ENCODE measurements at regions not wholly inside any gene's neighbourhood (a gene's known extent, or its start where the extent isn't known, plus 50 kb on each side); places are given as distances from the start of the nearest gene placed in this dataset.

DNA sequence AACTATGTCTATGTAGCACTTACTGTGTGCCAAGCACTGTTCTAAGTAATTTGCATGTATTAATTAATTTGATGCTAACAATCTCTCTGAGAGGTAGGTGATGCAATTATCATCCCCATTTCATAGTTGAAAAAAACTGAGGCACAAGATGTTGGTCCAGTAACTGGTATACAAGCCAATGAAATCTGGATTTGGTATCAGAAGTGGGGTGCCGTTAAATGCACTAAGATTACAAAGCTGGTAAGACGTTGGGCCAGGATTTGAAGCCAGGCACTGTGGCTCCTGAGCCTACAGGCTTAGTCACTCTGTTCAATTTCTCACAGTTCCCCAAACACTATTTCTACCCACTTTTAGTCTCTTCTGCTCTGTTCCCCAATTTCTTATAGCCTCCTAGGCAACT, 70.4 kb upstream of the CACNA1A start:
- Histone ChIP-seq H3K9me3 (ENCODE audit: control extremely low read depth in 1 of 5, control insufficient read depth in 4 of 5, insufficient read depth in 2 of 5, low read depth in 1 of 5, low read length in 4 of 5) (peaks cover 0 to 24% (median 10%) of the 10 kb centered on the region in 5 experiments), H3K27me3 (replicated peaks in 2 of 5; ENCODE audit: control insufficient read depth in 4 of 5, insufficient read depth in 5 of 5, low read length in 4 of 5) (peaks cover 0 to 17% (median 0%) of the 10 kb centered on the region in 5 experiments), H3K36me3 (ENCODE audit: control insufficient read depth in 4 of 4, insufficient read depth in 4 of 4, low read length in 3 of 4) (no peaks in the 10 kb centered on the region), H3K4me1 (ENCODE audit: control extremely low read depth in 1 of 4, control insufficient read depth in 4 of 4, insufficient read depth in 4 of 4, low read length in 3 of 4) (no peaks in the 10 kb centered on the region), H3K4me3 (ENCODE audit: control insufficient read depth in 1 of 7, extremely low read depth in 1 of 7, insufficient read depth in 4 of 7, low read depth in 2 of 7, low read length in 6 of 7) (no peak overlapping the region), H3K27ac (ENCODE audit: insufficient read depth in 1 of 2, low read depth in 1 of 2, low read length in 2 of 2, poor library complexity in 1 of 2, severe bottlenecking in 2 of 2) (no peak overlapping the region)
- ChIA-PET CTCF (interaction anchor here (1.1 kb wide), 1 partner anchor 20 kb away, joined by 4 read pairs; no protein-coding TSS in a partner anchor), POLR2A (no interaction called here)
- WGBS (ENCODE audit: insufficient coverage): 100% methylated on average over 2 of the region's 2 CpGs
- no peak for DNase-seq

DNA sequence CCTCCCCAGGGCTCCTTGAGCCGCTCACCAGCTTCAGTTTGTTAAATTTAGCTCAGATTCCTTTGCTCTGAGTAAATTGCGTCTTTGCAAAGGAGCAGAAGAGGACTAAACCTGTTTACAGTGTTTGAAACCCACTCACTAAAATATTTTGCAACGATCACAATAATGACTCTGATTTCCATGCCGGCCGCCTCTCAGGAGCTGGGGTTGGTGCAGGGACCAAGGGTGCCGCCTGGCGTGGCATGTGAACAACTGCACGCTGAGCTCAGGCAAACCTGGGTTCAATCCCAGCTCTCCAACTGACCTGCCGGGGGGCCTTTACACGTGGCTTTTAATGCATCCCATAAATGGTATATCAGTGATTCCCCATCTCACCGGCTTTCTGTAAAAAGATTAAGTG, 68.7 kb upstream of the CACNA1A start:
- CTCF ChIA-PET: interaction anchor here (0.9 to 1.2 kb wide), 2 partner anchors 15 to 342 kb away, joined by 3 to 4 read pairs; no protein-coding TSS in a partner anchor
- Histone ChIP-seq H3K9me3 (ENCODE audit: control extremely low read depth in 1 of 5, control insufficient read depth in 4 of 5, insufficient read depth in 2 of 5, low read depth in 1 of 5, low read length in 4 of 5) (peaks cover 0 to 24% (median 10%) of the 10 kb centered on the region in 5 experiments), H3K36me3 (ENCODE audit: control insufficient read depth in 4 of 4, insufficient read depth in 4 of 4, low read length in 3 of 4) (no peaks in the 10 kb centered on the region), H3K4me3 (ENCODE audit: control insufficient read depth in 1 of 7, extremely low read depth in 1 of 7, insufficient read depth in 4 of 7, low read depth in 2 of 7, low read length in 6 of 7) (no peak overlapping the region), H3K27ac (ENCODE audit: insufficient read depth in 1 of 2, low read depth in 1 of 2, low read length in 2 of 2, poor library complexity in 1 of 2, severe bottlenecking in 2 of 2) (no peak overlapping the region), H3K27me3 (replicated peaks in 2 of 5; ENCODE audit: control insufficient read depth in 4 of 5, insufficient read depth in 5 of 5, low read length in 4 of 5) (peaks cover 0 to 17% (median 0%) of the 10 kb centered on the region in 5 experiments), H3K4me1 (ENCODE audit: control extremely low read depth in 1 of 4, control insufficient read depth in 4 of 4, insufficient read depth in 4 of 4, low read length in 3 of 4) (no peaks in the 10 kb centered on the region)
- POLR2A ChIA-PET: no interaction called here
- 55% methylated on average over 10 of the region's 11 CpGs for WGBS (ENCODE audit: insufficient coverage)
- DNase-seq: peak in 2 of 3 donors; percentile 9

DNA sequence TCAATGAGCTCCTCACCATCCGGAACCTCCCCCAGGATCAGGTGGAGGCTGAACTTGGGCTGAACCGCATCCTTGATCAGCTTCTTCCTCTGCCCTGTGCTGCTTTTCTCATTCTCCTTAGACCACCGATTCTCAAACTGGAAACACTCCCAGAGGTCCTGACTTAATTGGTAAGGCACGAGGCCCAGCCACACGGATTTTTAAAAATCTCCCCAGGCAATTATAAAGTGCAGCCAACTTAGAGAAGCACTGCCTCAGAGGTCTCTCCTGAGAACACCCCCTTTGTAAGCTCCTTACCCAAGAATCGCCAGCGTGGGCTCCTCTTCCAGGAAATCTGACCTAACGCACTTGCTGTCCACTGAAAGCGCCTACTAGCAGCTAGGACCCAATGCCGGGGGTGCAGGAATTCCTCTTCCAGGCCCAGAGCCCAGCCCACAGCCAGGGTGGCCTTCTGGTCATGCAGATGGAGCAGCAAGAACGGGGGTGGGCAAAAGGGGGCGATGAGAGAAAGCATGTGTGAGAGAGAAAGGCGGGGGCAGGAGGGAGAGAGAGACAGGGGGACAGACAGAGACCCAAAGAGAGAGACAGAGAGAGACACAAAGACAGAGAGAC, 66.9 kb upstream of the CACNA1A start:
- Histone ChIP-seq H3K27ac (ENCODE audit: insufficient read depth in 1 of 2, low read depth in 1 of 2, low read length in 2 of 2, poor library complexity in 1 of 2, severe bottlenecking in 2 of 2) (no peak overlapping the region), H3K36me3 (ENCODE audit: control insufficient read depth in 4 of 4, insufficient read depth in 4 of 4, low read length in 3 of 4) (no peaks in the 10 kb centered on the region), H3K9me3 (ENCODE audit: control extremely low read depth in 1 of 5, control insufficient read depth in 4 of 5, insufficient read depth in 2 of 5, low read depth in 1 of 5, low read length in 4 of 5) (peaks cover 0 to 15% (median 8%) of the 10 kb centered on the region in 5 experiments), H3K4me3 (ENCODE audit: control insufficient read depth in 1 of 7, extremely low read depth in 1 of 7, insufficient read depth in 4 of 7, low read depth in 2 of 7, low read length in 6 of 7) (no peak overlapping the region), H3K4me1 (ENCODE audit: control extremely low read depth in 1 of 4, control insufficient read depth in 4 of 4, insufficient read depth in 4 of 4, low read length in 3 of 4) (no peaks in the 10 kb centered on the region), H3K27me3 (replicated peaks in 2 of 5; ENCODE audit: control insufficient read depth in 4 of 5, insufficient read depth in 5 of 5, low read length in 4 of 5) (peaks cover 0 to 12% (median 0%) of the 10 kb centered on the region in 5 experiments)
- ChIA-PET CTCF (no interaction called here), POLR2A (no interaction called here)
- no peak for DNase-seq
- WGBS (ENCODE audit: insufficient coverage): 52% methylated on average over 12 of the region's 13 CpGs

DNA sequence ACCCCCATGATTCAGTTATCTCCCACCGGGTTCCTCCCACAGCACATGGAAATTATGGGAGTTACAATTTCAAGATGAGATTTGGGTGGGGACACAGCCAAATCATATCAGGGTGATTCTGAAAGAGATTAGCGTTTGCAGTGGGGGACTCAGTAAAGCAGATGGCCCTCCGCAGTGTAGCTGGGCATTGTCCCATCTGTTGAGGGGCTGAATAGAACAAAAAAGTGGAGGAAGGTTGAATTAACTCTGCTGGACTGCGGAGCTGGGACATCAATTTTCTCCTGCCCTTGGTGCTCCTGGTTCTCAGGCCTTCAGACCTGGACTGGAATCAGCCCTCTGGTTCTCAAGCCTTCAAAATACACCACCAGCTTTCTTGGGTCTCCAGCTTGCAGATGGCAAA, 55.2 kb upstream of the CACNA1A start:
- Histone ChIP-seq H3K27me3 (replicated peaks in 2 of 5; ENCODE audit: control insufficient read depth in 4 of 5, insufficient read depth in 5 of 5, low read length in 4 of 5) (peaks cover 0 to 20% (median 5%) of the 10 kb centered on the region in 5 experiments), H3K9me3 (ENCODE audit: control extremely low read depth in 1 of 5, control insufficient read depth in 4 of 5, insufficient read depth in 2 of 5, low read depth in 1 of 5, low read length in 4 of 5) (peaks cover 0 to 5% (median 0%) of the 10 kb centered on the region in 5 experiments), H3K27ac (ENCODE audit: insufficient read depth in 1 of 2, low read depth in 1 of 2, low read length in 2 of 2, poor library complexity in 1 of 2, severe bottlenecking in 2 of 2) (no peak overlapping the region), H3K4me1 (ENCODE audit: control extremely low read depth in 1 of 4, control insufficient read depth in 4 of 4, insufficient read depth in 4 of 4, low read length in 3 of 4) (no peaks in the 10 kb centered on the region), H3K4me3 (ENCODE audit: control insufficient read depth in 1 of 7, extremely low read depth in 1 of 7, insufficient read depth in 4 of 7, low read depth in 2 of 7, low read length in 6 of 7) (no peak overlapping the region), H3K36me3 (ENCODE audit: control insufficient read depth in 4 of 4, insufficient read depth in 4 of 4, low read length in 3 of 4) (no peaks in the 10 kb centered on the region)
- ChIA-PET POLR2A (no interaction called here), CTCF (no interaction called here)
- WGBS (ENCODE audit: insufficient coverage): 98% methylated on average over 4 of the region's 4 CpGs
- DNase-seq: no peak

DNA sequence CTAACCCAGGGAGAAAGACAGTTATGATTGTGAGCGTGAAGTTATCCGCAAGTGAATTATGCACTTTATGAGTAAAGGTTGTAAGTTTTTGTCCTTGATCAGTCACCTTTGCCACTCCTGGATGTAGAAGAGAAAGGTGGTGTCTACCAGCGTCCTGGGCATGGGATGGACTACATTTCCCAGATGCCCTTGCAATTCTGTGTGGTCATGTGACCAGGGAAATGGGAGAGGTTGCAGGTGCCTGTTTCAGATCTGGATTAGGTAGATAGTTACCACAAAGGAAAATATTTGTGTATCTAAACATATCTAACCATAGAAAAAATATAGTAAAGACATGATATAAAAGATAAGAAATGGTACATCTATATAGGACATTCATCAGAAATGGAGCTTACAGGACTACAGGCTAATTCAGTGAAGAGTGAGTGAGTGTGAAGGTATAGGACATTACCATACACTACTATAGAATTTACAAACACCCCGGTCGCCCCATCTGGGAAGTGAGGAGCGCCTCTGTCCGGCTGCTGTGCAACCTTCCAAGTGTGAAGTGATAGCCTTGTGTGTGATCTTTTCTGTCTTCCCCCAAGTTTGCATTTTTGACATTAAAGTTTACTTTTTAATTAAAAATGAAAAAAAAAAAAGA, 51.6 kb upstream of the CACNA1A start:
- Histone ChIP-seq H3K27me3 (replicated peaks in 2 of 5; ENCODE audit: control insufficient read depth in 4 of 5, insufficient read depth in 5 of 5, low read length in 4 of 5) (peaks cover 0 to 37% (median 5%) of the 10 kb centered on the region in 5 experiments), H3K4me3 (ENCODE audit: control insufficient read depth in 1 of 7, extremely low read depth in 1 of 7, insufficient read depth in 4 of 7, low read depth in 2 of 7, low read length in 6 of 7) (no peak overlapping the region), H3K27ac (ENCODE audit: insufficient read depth in 1 of 2, low read depth in 1 of 2, low read length in 2 of 2, poor library complexity in 1 of 2, severe bottlenecking in 2 of 2) (no peak overlapping the region), H3K4me1 (ENCODE audit: control extremely low read depth in 1 of 4, control insufficient read depth in 4 of 4, insufficient read depth in 4 of 4, low read length in 3 of 4) (no peaks in the 10 kb centered on the region), H3K9me3 (ENCODE audit: control extremely low read depth in 1 of 5, control insufficient read depth in 4 of 5, insufficient read depth in 2 of 5, low read depth in 1 of 5, low read length in 4 of 5) (peaks cover 0 to 9% (median 0%) of the 10 kb centered on the region in 5 experiments), H3K36me3 (ENCODE audit: control insufficient read depth in 4 of 4, insufficient read depth in 4 of 4, low read length in 3 of 4) (no peaks in the 10 kb centered on the region)
- ChIA-PET POLR2A (no interaction called here), CTCF (no interaction called here)
- DNase-seq: peak in 1 of 3 donors; percentile 4
- WGBS (ENCODE audit: insufficient coverage): 80% methylated on average over 2 of the region's 7 CpGs

DNA sequence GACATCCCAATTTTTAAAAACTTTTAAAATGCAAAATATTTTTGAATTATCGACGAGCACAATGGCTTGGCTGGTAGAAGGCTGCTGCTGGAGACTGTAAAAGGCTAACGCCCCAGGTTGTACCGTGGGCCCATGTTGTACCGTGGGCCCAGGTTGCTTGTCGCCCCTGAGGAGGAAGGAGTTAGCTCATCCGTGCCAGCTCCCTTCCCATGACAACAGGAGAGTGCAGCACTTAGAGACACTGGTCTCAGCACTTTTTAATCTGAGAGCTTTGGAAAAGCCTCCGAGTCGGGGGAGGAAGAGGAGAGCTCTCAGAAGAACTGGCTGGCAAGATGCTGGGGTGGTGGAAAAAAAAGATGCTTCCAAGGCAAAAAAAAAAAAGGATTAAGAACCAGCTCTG, 50.3 kb upstream of the CACNA1A start:
- Histone ChIP-seq H3K27me3 (replicated peaks in 2 of 5; ENCODE audit: control insufficient read depth in 4 of 5, insufficient read depth in 5 of 5, low read length in 4 of 5) (peaks cover 0 to 37% (median 5%) of the 10 kb centered on the region in 5 experiments), H3K4me1 (ENCODE audit: control extremely low read depth in 1 of 4, control insufficient read depth in 4 of 4, insufficient read depth in 4 of 4, low read length in 3 of 4) (no peaks in the 10 kb centered on the region), H3K4me3 (ENCODE audit: control insufficient read depth in 1 of 7, extremely low read depth in 1 of 7, insufficient read depth in 4 of 7, low read depth in 2 of 7, low read length in 6 of 7) (no peak overlapping the region), H3K9me3 (ENCODE audit: control extremely low read depth in 1 of 5, control insufficient read depth in 4 of 5, insufficient read depth in 2 of 5, low read depth in 1 of 5, low read length in 4 of 5) (peaks cover 0 to 9% (median 0%) of the 10 kb centered on the region in 5 experiments), H3K27ac (ENCODE audit: insufficient read depth in 1 of 2, low read depth in 1 of 2, low read length in 2 of 2, poor library complexity in 1 of 2, severe bottlenecking in 2 of 2) (no peak overlapping the region), H3K36me3 (ENCODE audit: control insufficient read depth in 4 of 4, insufficient read depth in 4 of 4, low read length in 3 of 4) (no peaks in the 10 kb centered on the region)
- 100% methylated on average over 6 of the region's 9 CpGs for WGBS (ENCODE audit: insufficient coverage)
- ChIA-PET CTCF (no interaction called here), POLR2A (no interaction called here)
- DNase-seq: no peak
